GM12874 (cell line): ENCODE measurements at regions not wholly inside any gene's neighbourhood (a gene's known extent, or its start where the extent isn't known, plus 50 kb on each side); places are given as distances from the start of the nearest gene placed in this dataset.

Source experiments
- CTCF ChIP-seq: IDR thresholded peaks from 2 replicates; pipeline ENCODE4 v1.5.1; 2011; ENCODE audit warnings: low read depth, mild to moderate bottlenecking, control low read depth, low read length, moderate library complexity; ENCODE audit not compliant: insufficient read depth

DNA sequence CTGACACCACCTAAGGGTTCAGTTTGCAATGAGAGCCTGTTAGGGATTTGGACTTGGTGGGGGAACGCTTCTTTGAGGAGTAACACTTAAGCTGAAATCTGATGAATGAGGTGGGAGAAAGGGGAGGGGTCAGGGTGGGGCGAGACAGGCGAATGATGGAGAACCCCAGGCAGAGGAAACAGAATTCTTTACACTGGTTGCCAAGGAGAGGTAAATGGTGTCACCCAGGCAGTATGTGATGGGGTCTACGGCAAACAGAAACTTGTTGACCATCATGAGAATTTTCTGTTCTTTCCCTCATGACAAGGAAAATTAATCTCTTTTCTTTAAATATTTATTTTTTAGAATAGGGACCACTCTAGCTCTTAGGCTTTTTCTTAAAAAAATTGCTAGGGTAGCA lies 157.2 kb upstream of the MITF start:
- no peak for TF ChIP-seq CTCF

GRCh38 chr3:69579306-69580041 lies 159.8 kb upstream of the MITF start:
- no peak for TF ChIP-seq CTCF

GRCh38 chr3:69569520-69569919 lies 169.7 kb upstream of the MITF start:
- no peak for TF ChIP-seq CTCF

- TF ChIP-seq CTCF, result no peak
These were observed 170.3 kb upstream of the MITF start for GRCh38 chr3:69568951-69569350.

GRCh38 chr3:69568458-69568857 lies 170.8 kb upstream of the MITF start:
- no peak for TF ChIP-seq CTCF

GRCh38 chr3:69567710-69568052 lies 171.6 kb upstream of the MITF start:
- no peak for TF ChIP-seq CTCF

DNA sequence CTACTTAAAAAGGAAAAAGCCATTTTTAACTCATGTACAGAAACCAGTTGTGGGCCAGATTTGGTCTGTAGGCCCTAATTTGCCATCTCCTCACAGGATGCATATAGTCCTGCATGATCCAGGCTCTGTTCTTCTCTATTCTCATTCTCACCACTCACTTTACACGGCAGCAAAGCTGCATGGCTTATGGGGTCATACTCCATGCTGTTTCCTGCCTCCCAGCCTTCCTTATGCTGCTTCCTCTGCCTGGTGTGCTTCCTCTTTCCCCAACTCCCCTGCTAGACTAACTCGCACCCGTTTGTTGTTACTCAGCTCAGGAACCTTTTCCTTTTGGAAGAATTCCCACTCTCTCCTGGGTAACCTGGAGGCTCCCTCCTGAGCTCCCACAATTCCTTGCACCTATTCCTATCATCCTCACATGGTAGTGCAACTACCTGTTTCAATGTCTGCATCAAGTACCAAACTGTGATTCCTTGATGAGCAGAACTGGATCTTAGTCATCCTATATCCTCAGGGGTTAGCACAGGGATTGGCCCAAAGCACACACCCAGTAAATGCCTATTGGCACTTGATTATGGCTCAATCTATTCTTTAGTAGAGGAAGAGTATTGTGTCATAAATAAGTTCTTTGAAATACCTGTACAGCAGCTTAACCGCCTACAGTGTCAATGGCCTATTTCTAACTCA lies 172.1 kb upstream of the MITF start:
- no peak for TF ChIP-seq CTCF
